Neutrophil (primary cell): ENCODE measurements at regions not wholly inside any gene's neighbourhood (a gene's known extent, or its start where the extent isn't known, plus 50 kb on each side); places are given as distances from the start of the nearest gene placed in this dataset.

Experiments
- H3K27ac ChIP-seq: fragments of 200-600 bp; sonication (generic); 2 replicates; pipeline ENCODE4 v1.5.1; 2016; ENCODE audit warnings: mild to moderate bottlenecking, moderate library complexity
- H3K27me3 ChIP-seq: fragments of 200-600 bp; sonication (generic); 2 replicates; pipeline ENCODE4 v1.6.0; 2016; ENCODE audit warnings: mild to moderate bottlenecking
- H3K36me3 ChIP-seq: fragments of 200-600 bp; sonication (generic); 2 replicates; pipeline ENCODE4 v1.5.1; 2017
- H3K4me1 ChIP-seq, 2 experiments: fragments of 200-600 bp in 1 of 2; sonication (generic) in 1 of 2; 1 replicate in 1 of 2; 2 replicates in 1 of 2; pipeline versions ENCODE4 v1.5.1 to v1.6.1; 2013 to 2016; ENCODE audit warnings: low read depth in 1 of 2, low read length in 1 of 2, mild to moderate bottlenecking in 1 of 2, moderate library complexity in 1 of 2; ENCODE audit not compliant: control insufficient read depth in 1 of 2, insufficient read depth in 1 of 2
- H3K4me3 ChIP-seq, 2 experiments: fragments of 200-600 bp in 1 of 2; sonication (generic) in 1 of 2; 1 replicate in 1 of 2; 2 replicates in 1 of 2; pipeline ENCODE4 v1.5.1; 2013 to 2016; ENCODE audit warnings: low read depth in 1 of 2, low read length in 1 of 2, mild to moderate bottlenecking in 1 of 2, moderate library complexity in 1 of 2
- H3K9me3 ChIP-seq: fragments of 200-600 bp; sonication (generic); 2 replicates; pipeline ENCODE4 v1.5.1; 2016
- CTCF ChIP-seq: fragments of 200-600 bp; sonication (generic); IDR thresholded peaks from 2 replicates; pipeline ENCODE4 v1.5.1; 2016; ENCODE audit warnings: antibody characterized with exemption

- no peaks in the 10 kb centered on the region for H3K4me1 ChIP-seq
- no peaks in the 10 kb centered on the region for H3K36me3 ChIP-seq
- H3K9me3 ChIP-seq = no peaks in the 10 kb centered on the region
- H3K4me3 ChIP-seq = no peak overlapping the region
- no peak overlapping the region for H3K27ac ChIP-seq
- H3K27me3 ChIP-seq = no peaks in the 10 kb centered on the region
- TF ChIP-seq CTCF = no peak
Measured at GRCh38 chr7:50151001-50151400, 58.0 kb upstream of the ZPBP start.

- no peak for TF ChIP-seq CTCF
- H3K27ac ChIP-seq = no peak overlapping the region
- H3K9me3 ChIP-seq = no peaks in the 10 kb centered on the region
- no peak overlapping the region for H3K4me3 ChIP-seq
- no peaks in the 10 kb centered on the region for H3K36me3 ChIP-seq
- no peaks in the 10 kb centered on the region for H3K27me3 ChIP-seq
- H3K4me1 ChIP-seq = no peaks in the 10 kb centered on the region
Measured at GRCh38 chr7:50149369-50149768, 56.3 kb upstream of the ZPBP start.

- no peak overlapping the region for H3K4me3 ChIP-seq
- no peaks in the 10 kb centered on the region for H3K27me3 ChIP-seq
- no peak for TF ChIP-seq CTCF
- H3K9me3 ChIP-seq = no peaks in the 10 kb centered on the region
- H3K36me3 ChIP-seq = no peaks in the 10 kb centered on the region
- H3K4me1 ChIP-seq = no peaks in the 10 kb centered on the region
- H3K27ac ChIP-seq = no peak overlapping the region
Measured at GRCh38 chr7:50147951-50148808, 55.1 kb upstream of the ZPBP start.

GRCh38 chr7:50146692-50147091, 53.6 kb upstream of the ZPBP start:
- Histone ChIP-seq H3K4me3 (no peak overlapping the region), H3K27ac (no peak overlapping the region), H3K36me3 (no peaks in the 10 kb centered on the region), H3K9me3 (no peaks in the 10 kb centered on the region), H3K27me3 (no peaks in the 10 kb centered on the region), H3K4me1 (peaks cover 0 to 4% of the 10 kb centered on the region in 2 experiments)
- no peak for TF ChIP-seq CTCF

- H3K27me3 ChIP-seq = no peaks in the 10 kb centered on the region
- TF ChIP-seq CTCF = no peak
- no peaks in the 10 kb centered on the region for H3K9me3 ChIP-seq
- H3K4me3 ChIP-seq = no peak overlapping the region
- peaks cover 0 to 4% of the 10 kb centered on the region in 2 experiments for H3K4me1 ChIP-seq
- no peak overlapping the region for H3K27ac ChIP-seq
- H3K36me3 ChIP-seq = no peaks in the 10 kb centered on the region
Measured at GRCh38 chr7:50145801-50146338, 52.8 kb upstream of the ZPBP start.
